ENCODE measurements at regions not wholly inside any gene's neighbourhood (a gene's known extent, or its start where the extent isn't known, plus 50 kb on each side); places are given as distances from the start of the nearest gene placed in this dataset.

GRCh38 chr7:47191876-47192291 lies 390.0 kb downstream of the TNS3 start:
- Mint-ChIP-seq H3K36me3 (ENCODE audit: low read depth, unreplicated experiment) (no peaks in the 10 kb centered on the region), H3K4me1 (ENCODE audit: low read depth, unreplicated experiment) (peaks cover 1% of the 10 kb centered on the region), H3K27ac (ENCODE audit: unreplicated experiment) (no peak overlapping the region), H3K27me3 (ENCODE audit: low read depth, unreplicated experiment) (peaks cover 31% of the 10 kb centered on the region), H3K4me3 (ENCODE audit: unreplicated experiment) (no peak overlapping the region), H3K9me3 (ENCODE audit: unreplicated experiment) (no peaks in the 10 kb centered on the region)
- no peak overlapping the region for H2AFZ ChIP-seq (ENCODE audit: low read depth, low read length)
- no peaks in the 10 kb centered on the region for H3K79me2 ChIP-seq (ENCODE audit: insufficient read depth, low read length)
- H3K9me3 ChIP-seq (ENCODE audit: insufficient read depth, low read depth, low read length), result no peaks in the 10 kb centered on the region
- no peaks in the 10 kb centered on the region for H3K36me3 ChIP-seq (ENCODE audit: insufficient read depth, low read length)
- DNase-seq (ENCODE audit: low read depth), result no peak
- FAIRE-seq, result no peak
- TF ChIP-seq EZH2 (IDR thresholded peaks at IDR 0.05; ENCODE audit: insufficient read depth, low read length), result no peak
- no peak for TF ChIP-seq CTCF (IDR thresholded peaks at IDR 0.05; ENCODE audit: insufficient read depth, low read depth, low read length)
- no peaks in the 10 kb centered on the region for H3K27me3 ChIP-seq (ENCODE audit: insufficient read depth, low read length)
- no peak overlapping the region for H3K4me3 ChIP-seq (ENCODE audit: insufficient read depth, low read depth, low read length)
- no peaks in the 10 kb centered on the region for H3K4me1 ChIP-seq (ENCODE audit: insufficient read depth, low read length)
- no peak overlapping the region for H3K9ac ChIP-seq (ENCODE audit: low read length)
- no peak overlapping the region for H3K4me2 ChIP-seq (ENCODE audit: low read length)
- no peaks in the 10 kb centered on the region for H4K20me1 ChIP-seq (ENCODE audit: insufficient read depth, low read length)
- no peak overlapping the region for H3K27ac ChIP-seq (ENCODE audit: low read depth, low read length)

DNA sequence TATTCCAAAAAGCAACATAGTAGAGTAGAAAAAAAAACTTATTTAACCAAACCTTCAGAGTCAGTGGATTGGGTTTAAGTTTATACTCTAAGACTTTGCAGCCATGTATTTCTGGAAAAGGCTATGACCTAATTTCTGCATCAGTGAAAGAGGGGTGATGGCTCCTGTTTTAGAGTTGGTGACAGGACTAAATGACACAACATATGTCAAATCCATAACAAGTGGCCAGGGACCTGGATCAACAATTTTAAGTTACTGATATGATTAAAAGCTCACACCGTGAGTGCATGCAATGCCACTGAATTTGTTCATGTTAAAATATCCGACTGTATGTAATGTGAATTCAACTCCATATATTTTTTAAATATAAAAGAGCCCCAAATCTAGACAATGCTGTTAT lies 390.6 kb downstream of the TNS3 start:
- no peak for TF ChIP-seq EZH2 (IDR thresholded peaks at IDR 0.05; ENCODE audit: insufficient read depth, low read length)
- TF ChIP-seq CTCF (IDR thresholded peaks at IDR 0.05; ENCODE audit: insufficient read depth, low read depth, low read length), result no peak
- no peak for FAIRE-seq
- H3K4me1 Mint-ChIP-seq (ENCODE audit: low read depth, unreplicated experiment), result peaks cover 1% of the 10 kb centered on the region

GRCh38 chr7:47190462-47190861 lies 391.4 kb downstream of the TNS3 start:
- no peak overlapping the region for H3K9ac ChIP-seq (ENCODE audit: low read length)

More for the DNA sequence above, 390.6 kb downstream of the TNS3 start:
- no peak for DNase-seq (ENCODE audit: low read depth)
- no peak overlapping the region for H3K4me3 ChIP-seq (ENCODE audit: insufficient read depth, low read depth, low read length)
- H3K79me2 ChIP-seq (ENCODE audit: insufficient read depth, low read length), result no peaks in the 10 kb centered on the region
- no peaks in the 10 kb centered on the region for H3K4me1 ChIP-seq (ENCODE audit: insufficient read depth, low read length)
- Mint-ChIP-seq H3K27ac (ENCODE audit: unreplicated experiment) (no peak overlapping the region), H3K4me3 (ENCODE audit: unreplicated experiment) (no peak overlapping the region), H3K27me3 (ENCODE audit: low read depth, unreplicated experiment) (peaks cover 35% of the 10 kb centered on the region), H3K36me3 (ENCODE audit: low read depth, unreplicated experiment) (no peaks in the 10 kb centered on the region), H3K9me3 (ENCODE audit: unreplicated experiment) (no peaks in the 10 kb centered on the region)
- H3K27ac ChIP-seq (ENCODE audit: low read depth, low read length), result no peak overlapping the region
- no peak overlapping the region for H3K4me2 ChIP-seq (ENCODE audit: low read length)
- H2AFZ ChIP-seq (ENCODE audit: low read depth, low read length), result no peak overlapping the region
- peaks cover 2% of the 10 kb centered on the region for H3K27me3 ChIP-seq (ENCODE audit: insufficient read depth, low read length)
- H3K9ac ChIP-seq (ENCODE audit: low read length), result no peak overlapping the region
- H3K9me3 ChIP-seq (ENCODE audit: insufficient read depth, low read depth, low read length), result no peaks in the 10 kb centered on the region
- H4K20me1 ChIP-seq (ENCODE audit: insufficient read depth, low read length), result no peaks in the 10 kb centered on the region
- H3K36me3 ChIP-seq (ENCODE audit: insufficient read depth, low read length), result no peaks in the 10 kb centered on the region

More at GRCh38 chr7:47190462-47190861, 391.4 kb downstream of the TNS3 start:
- Mint-ChIP-seq H3K4me1 (ENCODE audit: low read depth, unreplicated experiment) (peaks cover 1% of the 10 kb centered on the region), H3K27ac (ENCODE audit: unreplicated experiment) (no peak overlapping the region), H3K4me3 (ENCODE audit: unreplicated experiment) (no peak overlapping the region), H3K9me3 (ENCODE audit: unreplicated experiment) (no peaks in the 10 kb centered on the region), H3K36me3 (ENCODE audit: low read depth, unreplicated experiment) (no peaks in the 10 kb centered on the region), H3K27me3 (ENCODE audit: low read depth, unreplicated experiment) (peaks cover 34% of the 10 kb centered on the region)
- H4K20me1 ChIP-seq (ENCODE audit: insufficient read depth, low read length), result no peaks in the 10 kb centered on the region
- DNase-seq (ENCODE audit: low read depth) (no peak), FAIRE-seq (no peak)
- no peaks in the 10 kb centered on the region for H3K79me2 ChIP-seq (ENCODE audit: insufficient read depth, low read length)
- no peak overlapping the region for H3K4me2 ChIP-seq (ENCODE audit: low read length)
- TF ChIP-seq CTCF (IDR thresholded peaks at IDR 0.05; ENCODE audit: insufficient read depth, low read depth, low read length), result no peak
- no peak for TF ChIP-seq EZH2 (IDR thresholded peaks at IDR 0.05; ENCODE audit: insufficient read depth, low read length)
- H3K36me3 ChIP-seq (ENCODE audit: insufficient read depth, low read length), result no peaks in the 10 kb centered on the region
- no peak overlapping the region for H3K4me3 ChIP-seq (ENCODE audit: insufficient read depth, low read depth, low read length)
- peaks cover 4% of the 10 kb centered on the region for H3K27me3 ChIP-seq (ENCODE audit: insufficient read depth, low read length)
- H3K9me3 ChIP-seq (ENCODE audit: insufficient read depth, low read depth, low read length), result no peaks in the 10 kb centered on the region
- no peaks in the 10 kb centered on the region for H3K4me1 ChIP-seq (ENCODE audit: insufficient read depth, low read length)
- H2AFZ ChIP-seq (ENCODE audit: low read depth, low read length), result no peak overlapping the region
- no peak overlapping the region for H3K27ac ChIP-seq (ENCODE audit: low read depth, low read length)
